Panc1 (cell line): ENCODE measurements at regions not wholly inside any gene's neighbourhood (a gene's known extent, or its start where the extent isn't known, plus 50 kb on each side); places are given as distances from the start of the nearest gene placed in this dataset.

Source experiments
- ATAC-seq: fragments of 200-7000 bp; cut with Tn5 transposase; 2 replicates; pipeline ENCODE4 v1.9.1; 2020; ENCODE audit warnings: mild to moderate bottlenecking, moderate library complexity
- BruUV-seq: library from RNA; stranded (reverse); fragments of 400-500 nt; replicated peaks from 2 replicates; lab custom pipeline; 2021; lab: Mats Ljungman, UMichigan
- CTCF ChIA-PET: fragments of 300-600 bp; sonication (Branson Sonifier 250); formaldehyde crosslinking; loops from one replicate; lab custom pipeline; 2022; ENCODE audit warnings: antibody characterized with exemption; lab: Charles Lee
- POLR2A ChIA-PET: fragments of 300-600 bp; sonication (Branson Sonifier 250); formaldehyde crosslinking; loops from one replicate; lab custom pipeline; 2022; ENCODE audit warnings: antibody characterized with exemption; lab: Charles Lee
- DNase-seq: peaks from one replicate; pipeline ENCODE4 v3.0.0-alpha.2; 2010; ENCODE audit warnings: low read depth, low spot score
- H3K27ac ChIP-seq: 2 replicates; pipeline ENCODE4 v1.5.1; 2011; ENCODE audit warnings: mild to moderate bottlenecking, low read length, inconsistent platforms
- H3K27me3 ChIP-seq: fragments of 200-500 bp; sonication (Bioruptor generic); 2 replicates; pipeline ENCODE4 v1.6.0; 2014; ENCODE audit warnings: low read length, inconsistent platforms; ENCODE audit not compliant: control insufficient read depth, insufficient read depth
- H3K36me3 ChIP-seq: fragments of 200-500 bp; sonication (Bioruptor generic); 2 replicates; pipeline ENCODE4 v1.5.1; 2014; ENCODE audit warnings: inconsistent platforms, mild to moderate bottlenecking, low read length, moderate library complexity; ENCODE audit not compliant: control insufficient read depth, insufficient read depth
- H3K4me1 ChIP-seq: 2 replicates; pipeline ENCODE4 v1.5.1; 2011; ENCODE audit warnings: inconsistent platforms, mild to moderate bottlenecking, low read length, moderate library complexity; ENCODE audit not compliant: control insufficient read depth, insufficient read depth
- H3K4me3 ChIP-seq, 2 experiments: 2 replicates each; pipeline ENCODE4 v1.5.1; 2011 to 2012; ENCODE audit warnings: low read depth in 2 of 2, low read length in 2 of 2, mild to moderate bottlenecking in 2 of 2, inconsistent platforms in 1 of 2, moderate library complexity in 1 of 2
- H3K9me3 ChIP-seq: fragments of 200-500 bp; sonication (Bioruptor generic); 2 replicates; pipeline ENCODE4 v1.5.1; 2014; ENCODE audit warnings: low read depth, mild to moderate bottlenecking, inconsistent platforms, low read length, moderate library complexity; ENCODE audit not compliant: control insufficient read depth, insufficient read depth
- CTCF ChIP-seq: fragments of 450-650 bp; IDR thresholded peaks from 2 replicates; pipeline ENCODE4 v1.5.1; 2017; ENCODE audit warnings: mild to moderate bottlenecking
- POLR2AphosphoS5 ChIP-seq: IDR thresholded peaks from 2 replicates; pipeline ENCODE4 v1.6.1; 2012; ENCODE audit warnings: mild to moderate bottlenecking, low read depth, low read length, moderate library complexity
- REST ChIP-seq, 2 experiments: IDR thresholded peaks; 2 replicates each; pipeline ENCODE4 v1.6.1; 2011 to 2012; ENCODE audit warnings: low read depth in 2 of 2, control low read depth in 1 of 2, low read length in 1 of 2, mild to moderate bottlenecking in 1 of 2, moderate library complexity in 1 of 2; ENCODE audit not compliant: insufficient read depth in 1 of 2
- SIN3A ChIP-seq: IDR thresholded peaks from 2 replicates; pipeline ENCODE4 v1.6.1; 2012; ENCODE audit warnings: low read depth, mild to moderate bottlenecking, low read length, moderate library complexity, borderline replicate concordance; ENCODE audit not compliant: insufficient read depth
- TCF7L2 ChIP-seq: IDR thresholded peaks from 2 replicates; pipeline ENCODE4 v1.6.1; 2011; ENCODE audit warnings: mild to moderate bottlenecking, low read depth, low read length, inconsistent platforms
- in situ Hi-C: cut with HindIII; loops from 2 replicates; pipeline ENCODE4 v1.10.0; 2016; ENCODE audit warnings: low sequenced_read_pairs, low pct_unique_long_range_greater_than_20kb
- intact Hi-C: fragments of 100-400 bp; cut with micrococcal nuclease; formaldehyde crosslinking; loops from one replicate; pipeline ENCODE4 v1.10.0; 2022; ENCODE audit not compliant: unreplicated experiment

- TF ChIP-seq CTCF = peak; percentile 72; the same call in 1 of the 2 replicates
- no peak for TF ChIP-seq TCF7L2
- ChIA-PET POLR2A (interaction anchor here (0.6 kb wide), 1 partner anchor 883 kb away, joined by 3 read pairs; no protein-coding TSS in a partner anchor), CTCF (no interaction called here)
- Histone ChIP-seq H3K4me3 (no peak overlapping the region), H3K36me3 (no peaks in the 10 kb centered on the region), H3K4me1 (no peaks in the 10 kb centered on the region), H3K9me3 (no peaks in the 10 kb centered on the region), H3K27me3 (no peaks in the 10 kb centered on the region), H3K27ac (no peak overlapping the region)
- in situ Hi-C loops = no loop called here
- DNase-seq = peak; percentile 72
- peak; percentile 81 for ATAC-seq
- BruUV-seq = no TSS peak
- intact Hi-C loops = no loop called here
Measured at GRCh38 chr6:140921366-140922226, 1211.1 kb upstream of the GJE1 start.

- no peaks in the 10 kb centered on the region for H3K27me3 ChIP-seq
- no peak overlapping the region for H3K27ac ChIP-seq
- ATAC-seq = no peak
- intact Hi-C loops = no loop called here
- CTCF ChIA-PET = no interaction called here
- no peak for DNase-seq
- in situ Hi-C loops = no loop called here
- H3K4me3 ChIP-seq = no peak overlapping the region
- no peaks in the 10 kb centered on the region for H3K9me3 ChIP-seq
- no peaks in the 10 kb centered on the region for H3K4me1 ChIP-seq
- no TSS peak for BruUV-seq
- no peaks in the 10 kb centered on the region for H3K36me3 ChIP-seq
- TF ChIP-seq REST (IDR thresholded peaks at IDR 0.05; ENCODE audit: insufficient read depth in 1 of 2, low read depth in 2 of 2, low read length in 1 of 2) (no peak), SIN3A (no peak), TCF7L2 (no peak), POLR2AphosphoS5 (no peak), CTCF (no peak)
- POLR2A ChIA-PET = no interaction called here
Measured at GRCh38 chr6:140917911-140918310, 1214.8 kb upstream of the GJE1 start.
